ENCODE measurements at regions not wholly inside any gene's neighbourhood (a gene's known extent, or its start where the extent isn't known, plus 50 kb on each side); places are given as distances from the start of the nearest gene placed in this dataset.

GRCh38 chr5:145365464-145365863 lies 469.7 kb downstream of the PRELID2 start:
- DNase-seq (ENCODE audit: low spot score), result no peak

GRCh38 chr5:145362266-145362665 lies 472.9 kb downstream of the PRELID2 start:
- peak; percentile 48 for DNase-seq (ENCODE audit: low spot score)

- peak; percentile 16 for DNase-seq (ENCODE audit: low spot score)
These were observed 474.2 kb downstream of the PRELID2 start for GRCh38 chr5:145360936-145361335.

- no peak for DNase-seq (ENCODE audit: low spot score)
These were observed 484.6 kb downstream of the PRELID2 start for GRCh38 chr5:145350513-145350912.

- peak; percentile 46 for DNase-seq (ENCODE audit: low spot score)
These were observed 488.0 kb downstream of the PRELID2 start for GRCh38 chr5:145347026-145347616.

- DNase-seq (ENCODE audit: low spot score), result no peak
These were observed 489.4 kb downstream of the PRELID2 start for GRCh38 chr5:145345511-145346287.

- DNase-seq (ENCODE audit: low spot score), result no peak
These were observed 493.3 kb downstream of the PRELID2 start for GRCh38 chr5:145341842-145342241.

- no peak for DNase-seq (ENCODE audit: low spot score)
These were observed 495.0 kb downstream of the PRELID2 start for GRCh38 chr5:145340099-145340498.

GRCh38 chr5:145324767-145325479 lies 510.2 kb downstream of the PRELID2 start:
- no peak for DNase-seq (ENCODE audit: low spot score)

- peak; percentile 12 for DNase-seq (ENCODE audit: low spot score)
These were observed 511.0 kb downstream of the PRELID2 start for GRCh38 chr5:145324101-145324500.

GRCh38 chr5:145316282-145316681 lies 518.9 kb downstream of the PRELID2 start:
- DNase-seq (ENCODE audit: low spot score), result no peak

- no peak for DNase-seq (ENCODE audit: low spot score)
These were observed 527.2 kb downstream of the PRELID2 start for GRCh38 chr5:145307866-145308382.

GRCh38 chr5:145295236-145295835 lies 539.8 kb downstream of the PRELID2 start:
- no peak for DNase-seq (ENCODE audit: low spot score)

- DNase-seq (ENCODE audit: low spot score), result peak; percentile 9
These were observed 540.8 kb downstream of the PRELID2 start for GRCh38 chr5:145294331-145294730.

- no peak for DNase-seq (ENCODE audit: low spot score)
These were observed 541.4 kb downstream of the PRELID2 start for GRCh38 chr5:145293716-145294115.

GRCh38 chr5:145292278-145292677 lies 542.9 kb downstream of the PRELID2 start:
- no peak for DNase-seq (ENCODE audit: low spot score)

- peak; percentile 17 for DNase-seq (ENCODE audit: low spot score)
These were observed 551.9 kb downstream of the PRELID2 start for GRCh38 chr5:145283141-145283810.

- no peak for DNase-seq (ENCODE audit: low spot score)
These were observed 554.3 kb downstream of the PRELID2 start for GRCh38 chr5:145280806-145281205.

- no peak for DNase-seq (ENCODE audit: low spot score)
These were observed 554.9 kb downstream of the PRELID2 start for GRCh38 chr5:145280214-145280613.

GRCh38 chr5:145260670-145261069 lies 574.5 kb downstream of the PRELID2 start:
- no peak for DNase-seq (ENCODE audit: low spot score)

- no peak for DNase-seq (ENCODE audit: low spot score)
These were observed 587.4 kb downstream of the PRELID2 start for GRCh38 chr5:145247745-145248040.
